Neuron (in vitro differentiated cells): ENCODE measurements at regions not wholly inside any gene's neighbourhood (a gene's known extent, or its start where the extent isn't known, plus 50 kb on each side); places are given as distances from the start of the nearest gene placed in this dataset.
"Not testable (repeated sequence)": the region's sequence is repeated elsewhere in the genome, so short reads cannot be mapped to it uniquely, and the experiment has no call there.

Experiments
- H2AFZ ChIP-seq: one replicate; pipeline ENCODE4 v1.6.1; 2013; ENCODE audit warnings: low read depth, mild to moderate bottlenecking, inconsistent platforms, low read length, moderate library complexity
- H3K27me3 ChIP-seq: one replicate; pipeline ENCODE4 v1.6.1; 2013; ENCODE audit warnings: low read length; ENCODE audit not compliant: insufficient read depth
- H3K36me3 ChIP-seq: one replicate; pipeline ENCODE4 v1.6.1; 2013; ENCODE audit warnings: low read length; ENCODE audit not compliant: insufficient read depth
- H3K4me1 ChIP-seq: one replicate; pipeline ENCODE4 v1.6.1; 2013; ENCODE audit warnings: low read length; ENCODE audit not compliant: insufficient read depth
- H3K4me3 ChIP-seq: 2 replicates; pipeline ENCODE4 v1.5.1; 2013; ENCODE audit warnings: mild to moderate bottlenecking, low read length, moderate library complexity
- H3K9me3 ChIP-seq: one replicate; pipeline ENCODE4 v1.6.1; 2013; ENCODE audit warnings: low read length

DNA sequence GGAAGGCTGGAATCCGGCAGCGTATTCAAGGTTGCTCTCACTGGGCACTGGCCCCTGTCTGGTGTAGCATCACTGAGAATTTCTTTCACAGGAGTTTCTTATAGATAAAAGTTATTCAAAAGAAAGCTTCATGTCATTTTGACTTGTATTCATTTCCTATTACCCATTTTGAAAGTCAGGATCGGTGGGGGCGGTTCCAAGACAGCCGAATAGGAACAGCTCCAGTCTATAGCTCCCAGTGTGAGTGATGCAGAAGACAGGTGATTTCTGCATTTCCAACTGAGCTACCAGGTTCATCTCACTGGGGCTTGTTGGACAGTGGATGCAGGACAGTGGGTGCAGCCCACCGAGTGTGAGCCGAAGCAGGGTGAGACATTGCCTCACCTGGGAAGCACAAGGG, 51.5 kb upstream of the CDC42EP3 start:
- H3K9me3 ChIP-seq, H2AFZ ChIP-seq, H3K36me3 ChIP-seq: not testable (repeated sequence)

DNA sequence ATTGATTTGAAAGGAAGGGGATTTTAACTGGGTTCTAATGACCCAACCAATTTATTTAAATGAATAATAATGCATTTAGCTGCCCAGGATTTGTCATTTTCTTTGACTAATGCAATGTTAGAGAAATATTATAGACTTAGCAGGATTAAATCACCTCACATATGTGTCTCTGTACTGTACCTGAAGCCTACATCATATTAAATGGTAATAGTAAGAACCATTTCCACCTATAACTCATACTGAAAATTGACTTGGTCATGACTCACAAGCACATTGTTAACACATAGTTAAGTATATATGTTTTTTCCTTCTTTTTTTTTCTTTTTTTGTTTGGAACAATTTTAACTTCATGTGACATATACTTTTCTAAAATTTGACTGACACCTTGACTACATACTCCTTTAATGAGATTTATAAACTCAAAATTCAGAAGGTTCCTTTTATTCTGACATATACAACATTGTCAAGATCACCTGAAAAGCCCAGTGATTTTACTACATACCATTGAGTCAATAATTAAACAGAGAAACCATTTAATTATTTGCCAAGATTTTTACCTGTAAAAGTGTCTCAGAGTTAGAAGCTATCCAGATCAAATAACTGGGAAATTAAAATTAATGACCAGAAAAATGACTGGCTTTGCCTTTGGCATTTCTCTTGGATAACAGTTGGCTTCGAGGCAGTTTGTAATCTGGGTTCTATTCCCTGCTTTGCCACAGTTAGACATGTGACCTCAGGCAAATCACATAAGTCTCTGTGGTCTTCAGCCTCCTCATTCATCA, 58.8 kb upstream of the CDC42EP3 start:
- Histone ChIP-seq H3K4me1 (no peaks in the 10 kb centered on the region), H3K9me3 (no peaks in the 10 kb centered on the region), H3K4me3 (no peak overlapping the region), H2AFZ (no peak overlapping the region), H3K27me3 (no peaks in the 10 kb centered on the region), H3K36me3 (no peaks in the 10 kb centered on the region)

More for the DNA sequence above, 51.5 kb upstream of the CDC42EP3 start:
- H3K27me3 ChIP-seq, H3K4me3 ChIP-seq, H3K4me1 ChIP-seq: not testable (repeated sequence)

DNA sequence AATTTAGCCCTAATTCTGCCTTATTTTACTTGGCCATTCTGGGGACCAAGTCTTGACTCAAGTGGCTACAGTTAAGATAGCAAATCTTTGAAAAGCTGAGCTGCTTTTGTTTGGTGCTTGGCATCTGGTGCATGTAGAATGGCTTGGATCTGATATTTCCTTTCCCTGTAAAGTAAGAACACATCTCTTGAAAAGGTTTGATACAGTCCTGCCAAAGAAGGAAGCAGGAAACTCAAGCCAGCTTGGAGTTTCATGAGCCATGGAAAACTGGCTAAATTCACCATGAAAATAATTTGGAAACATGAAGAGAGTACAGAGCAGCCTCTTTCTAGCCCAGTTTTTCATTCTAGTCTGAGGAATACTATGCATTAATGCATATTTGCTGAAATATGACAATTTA, 61.0 kb upstream of the CDC42EP3 start:
- not testable (repeated sequence) for H3K9me3 ChIP-seq, H3K4me1 ChIP-seq, H3K27me3 ChIP-seq

DNA sequence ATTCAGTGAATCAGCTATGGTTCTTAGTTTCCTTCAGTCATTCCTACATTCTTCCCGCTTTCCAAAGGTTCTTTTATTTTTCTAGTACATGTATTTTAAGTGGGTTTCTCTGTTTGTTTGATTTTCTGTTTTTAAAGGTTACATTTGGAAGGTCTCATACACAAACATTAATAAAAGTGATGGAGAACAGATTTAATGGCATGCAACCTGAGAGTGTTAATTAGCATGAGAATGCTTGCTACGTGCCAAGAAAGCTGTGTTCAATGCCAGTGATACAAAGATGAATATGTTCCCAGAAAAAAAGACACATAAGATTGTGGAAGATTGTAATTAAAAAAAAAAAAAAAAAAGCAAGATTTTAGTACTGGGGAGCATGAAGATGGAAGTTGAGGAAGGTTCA, 61.8 kb upstream of the CDC42EP3 start:
- H3K36me3 ChIP-seq = no peaks in the 10 kb centered on the region
- H3K4me1 ChIP-seq = no peaks in the 10 kb centered on the region
- H2AFZ ChIP-seq = no peak overlapping the region
- no peaks in the 10 kb centered on the region for H3K9me3 ChIP-seq
- H3K27me3 ChIP-seq = no peaks in the 10 kb centered on the region
- H3K4me3 ChIP-seq = no peak overlapping the region

More for the DNA sequence above, 61.0 kb upstream of the CDC42EP3 start:
- H3K36me3 ChIP-seq, H3K4me3 ChIP-seq, H2AFZ ChIP-seq: not testable (repeated sequence)

DNA sequence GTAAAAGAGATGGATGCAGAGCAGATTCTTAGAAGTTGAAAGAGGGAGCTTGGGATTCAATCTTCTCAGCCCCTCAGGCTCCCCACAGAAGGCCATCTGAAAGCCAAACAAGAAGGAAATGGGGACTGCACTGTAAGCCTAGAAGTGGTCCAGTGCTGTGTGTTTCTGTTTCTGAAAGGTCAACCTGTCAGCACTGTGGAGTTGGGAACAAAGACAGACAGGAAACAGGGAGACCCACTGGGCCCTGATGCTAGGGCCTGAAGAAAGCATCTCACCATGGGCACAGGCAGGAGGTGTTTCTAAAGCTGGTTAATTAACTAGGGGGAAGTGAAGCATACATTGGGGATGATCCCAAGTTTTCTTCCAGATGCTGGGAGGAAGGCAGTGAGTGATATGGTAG, 62.5 kb upstream of the CDC42EP3 start:
- not testable (repeated sequence) for H3K9me3 ChIP-seq, H3K36me3 ChIP-seq, H3K4me3 ChIP-seq, H2AFZ ChIP-seq, H3K4me1 ChIP-seq, H3K27me3 ChIP-seq

DNA sequence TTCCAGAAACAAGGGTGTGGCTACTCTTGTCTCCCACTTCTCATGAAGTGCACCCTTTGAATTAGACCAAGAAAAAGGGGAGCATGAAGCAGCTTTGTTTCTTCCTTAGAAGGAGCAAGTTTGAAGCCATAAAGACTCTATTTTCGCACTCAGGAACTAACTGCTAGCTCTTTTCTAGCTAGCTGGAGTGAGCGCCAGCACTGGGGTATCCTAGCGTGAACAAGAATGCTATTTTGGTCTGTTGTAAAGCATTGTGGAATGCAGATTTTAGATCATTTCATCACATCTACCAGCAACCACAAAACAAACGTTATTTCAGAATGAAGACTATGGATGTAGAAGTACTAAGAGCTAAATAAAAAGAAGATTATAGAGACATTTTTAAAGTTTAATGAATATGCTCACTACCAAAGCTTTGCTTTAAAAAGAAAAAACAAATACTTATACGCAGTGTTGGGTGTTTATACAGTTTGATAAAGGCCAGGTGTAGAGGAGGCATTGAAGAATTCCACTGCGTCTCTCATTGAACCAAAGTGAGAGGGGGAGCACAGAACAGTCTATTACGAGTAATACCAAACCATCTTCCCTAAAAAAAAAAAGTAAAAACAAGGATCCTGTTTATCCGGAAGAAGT, 63.6 kb upstream of the CDC42EP3 start:
- not testable (repeated sequence) for H3K36me3 ChIP-seq, H3K27me3 ChIP-seq, H3K9me3 ChIP-seq, H3K4me1 ChIP-seq, H3K4me3 ChIP-seq, H2AFZ ChIP-seq

DNA sequence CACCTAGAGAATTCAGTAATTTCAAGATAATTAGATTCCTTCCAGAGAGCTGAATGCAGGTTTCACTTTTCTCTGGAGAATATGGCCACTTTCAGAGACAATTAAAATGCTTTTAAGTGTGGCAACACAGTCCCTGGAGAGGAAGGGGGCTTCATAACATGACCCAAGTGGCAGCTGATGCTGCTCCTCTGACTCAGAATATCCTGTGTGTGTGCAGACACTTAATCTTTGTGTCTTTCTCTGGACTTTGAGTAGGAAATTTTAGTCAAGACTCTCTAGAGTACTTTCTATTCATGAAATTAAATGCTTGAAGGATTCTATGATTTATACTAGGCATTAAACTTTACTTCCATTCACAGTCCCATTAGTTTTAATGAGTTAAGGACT, 64.1 kb upstream of the CDC42EP3 start:
- not testable (repeated sequence) for H3K27me3 ChIP-seq, H2AFZ ChIP-seq, H3K36me3 ChIP-seq, H3K4me1 ChIP-seq, H3K9me3 ChIP-seq, H3K4me3 ChIP-seq

DNA sequence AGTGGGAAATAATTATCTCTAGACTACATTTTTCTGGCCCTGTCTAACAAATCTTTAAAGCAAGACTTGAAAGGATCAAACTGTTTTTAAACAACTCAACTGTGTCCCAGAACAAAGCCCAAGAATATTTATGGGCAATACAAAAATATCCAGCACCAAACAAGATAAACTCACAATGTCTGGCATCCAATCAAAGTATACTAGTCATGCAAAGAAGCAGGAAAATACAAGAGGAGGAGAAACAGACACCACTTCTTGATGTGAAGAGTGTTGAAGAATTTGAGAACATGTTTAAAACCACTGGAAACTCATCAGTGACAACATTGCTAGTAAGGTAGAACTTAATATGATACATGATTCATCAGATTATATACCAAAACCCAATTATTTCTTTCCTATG, 66.1 kb upstream of the CDC42EP3 start:
- Histone ChIP-seq H3K4me1 (no peaks in the 10 kb centered on the region), H3K27me3 (no peaks in the 10 kb centered on the region), H3K4me3 (no peak overlapping the region)

DNA sequence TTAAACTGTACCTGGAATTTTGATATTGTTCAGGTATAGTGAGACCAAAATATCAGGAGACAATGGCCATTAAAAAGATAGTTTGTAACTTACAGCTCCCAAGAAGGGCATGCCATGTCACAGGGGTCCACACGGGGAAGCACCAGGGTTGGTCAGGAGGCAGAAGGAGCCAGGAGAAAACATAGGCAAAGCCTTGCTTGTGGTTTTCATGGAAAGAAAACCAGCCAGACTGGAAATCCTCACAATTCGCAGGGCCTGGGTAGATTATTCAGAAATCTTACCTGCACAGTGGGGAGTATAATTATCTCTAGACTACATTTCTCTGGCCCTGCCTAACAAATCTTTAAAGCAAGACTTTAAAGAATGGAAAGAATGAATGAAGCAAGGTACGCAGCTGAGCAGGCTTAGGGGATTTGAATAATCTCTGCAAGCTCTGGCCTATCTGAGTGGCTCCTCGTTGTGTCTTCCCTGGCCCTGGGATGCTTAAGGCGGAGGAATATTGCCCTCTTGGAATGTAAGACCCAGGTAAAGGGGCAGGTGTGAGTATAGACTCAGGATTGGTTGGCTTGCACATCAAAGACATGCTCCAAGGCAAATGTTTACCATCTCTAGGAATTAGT, 66.9 kb upstream of the CDC42EP3 start:
- no peaks in the 10 kb centered on the region for H3K9me3 ChIP-seq
- no peaks in the 10 kb centered on the region for H3K27me3 ChIP-seq
- H2AFZ ChIP-seq = no peak overlapping the region
- H3K36me3 ChIP-seq = no peaks in the 10 kb centered on the region
- H3K4me3 ChIP-seq = no peak overlapping the region
- no peaks in the 10 kb centered on the region for H3K4me1 ChIP-seq

More for the DNA sequence above, 66.1 kb upstream of the CDC42EP3 start:
- Histone ChIP-seq H3K9me3 (no peaks in the 10 kb centered on the region), H3K36me3 (no peaks in the 10 kb centered on the region), H2AFZ (no peak overlapping the region)

DNA sequence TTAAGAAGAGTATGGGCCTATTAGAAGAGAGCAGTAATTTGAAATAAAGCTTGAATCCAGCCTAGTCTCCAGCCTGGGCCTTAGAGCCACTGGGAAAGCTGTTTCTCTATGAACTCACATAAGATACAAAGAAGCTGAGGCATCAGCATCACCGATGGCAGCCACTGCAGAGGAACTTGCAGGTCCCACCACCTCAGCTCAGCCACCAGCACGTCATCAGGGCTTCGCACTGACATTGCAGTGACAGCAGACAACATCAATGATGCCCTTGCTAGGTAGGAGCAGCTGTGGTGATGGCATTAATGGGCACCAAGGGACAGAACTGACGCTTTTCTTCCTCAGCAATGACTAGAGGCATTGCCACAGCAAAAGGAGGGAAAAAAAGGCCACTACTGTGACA, 67.7 kb upstream of the CDC42EP3 start:
- no peaks in the 10 kb centered on the region for H3K9me3 ChIP-seq
- no peak overlapping the region for H3K4me3 ChIP-seq
- no peaks in the 10 kb centered on the region for H3K36me3 ChIP-seq
- no peak overlapping the region for H2AFZ ChIP-seq
- no peaks in the 10 kb centered on the region for H3K4me1 ChIP-seq
- no peaks in the 10 kb centered on the region for H3K27me3 ChIP-seq

DNA sequence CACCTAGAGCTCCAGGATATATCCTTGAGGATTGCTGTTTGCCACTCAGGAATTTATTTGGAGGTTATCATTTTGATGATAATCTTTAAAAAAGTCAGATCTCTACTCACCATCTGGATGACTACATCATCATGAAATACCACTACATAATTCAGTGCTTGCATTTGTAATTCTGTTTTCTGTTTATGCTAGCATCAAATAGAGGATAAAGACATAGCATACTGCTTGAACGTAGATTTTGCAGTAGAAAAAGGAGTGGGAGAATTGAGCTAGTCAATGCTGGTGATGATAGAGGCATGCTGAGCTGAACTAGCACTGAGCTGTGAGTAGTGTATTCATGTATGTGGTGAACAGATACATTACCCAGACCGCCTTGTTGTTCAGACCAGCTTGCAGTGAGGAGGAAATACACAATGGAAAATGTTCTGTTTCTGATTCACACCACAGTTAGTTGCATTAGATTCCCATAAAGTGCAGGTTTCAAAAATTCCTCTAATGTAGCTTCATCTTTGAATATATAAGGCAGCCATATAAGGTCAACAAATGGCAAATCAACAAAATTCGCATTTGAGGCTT, 68.8 kb upstream of the CDC42EP3 start:
- no peaks in the 10 kb centered on the region for H3K4me1 ChIP-seq
- no peaks in the 10 kb centered on the region for H3K9me3 ChIP-seq
- no peaks in the 10 kb centered on the region for H3K27me3 ChIP-seq
- no peaks in the 10 kb centered on the region for H3K36me3 ChIP-seq
- H2AFZ ChIP-seq = no peak overlapping the region
- no peak overlapping the region for H3K4me3 ChIP-seq

DNA sequence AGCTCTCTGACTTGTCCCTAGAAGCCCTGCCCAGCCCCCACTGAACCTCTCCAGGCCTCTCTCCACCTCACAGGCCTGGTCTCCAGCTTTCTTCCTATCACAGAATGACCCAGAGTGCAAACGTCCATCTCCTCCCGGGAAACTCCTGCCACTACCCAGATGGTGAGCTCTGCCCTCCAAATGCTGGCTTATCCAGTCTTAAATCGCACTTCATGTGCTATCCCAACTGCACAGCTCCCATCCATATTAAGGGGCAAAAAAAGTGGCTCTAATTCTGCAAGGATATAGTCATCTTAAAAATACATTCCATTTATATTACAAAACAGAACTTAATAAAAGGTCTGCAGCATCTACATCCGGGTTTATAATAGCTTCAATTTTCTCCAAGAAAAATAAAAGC, 70.8 kb upstream of the CDC42EP3 start:
- Histone ChIP-seq H3K4me3 (no peak overlapping the region), H2AFZ (no peak overlapping the region), H3K27me3 (no peaks in the 10 kb centered on the region), H3K36me3 (no peaks in the 10 kb centered on the region), H3K4me1 (no peaks in the 10 kb centered on the region), H3K9me3 (no peaks in the 10 kb centered on the region)

DNA sequence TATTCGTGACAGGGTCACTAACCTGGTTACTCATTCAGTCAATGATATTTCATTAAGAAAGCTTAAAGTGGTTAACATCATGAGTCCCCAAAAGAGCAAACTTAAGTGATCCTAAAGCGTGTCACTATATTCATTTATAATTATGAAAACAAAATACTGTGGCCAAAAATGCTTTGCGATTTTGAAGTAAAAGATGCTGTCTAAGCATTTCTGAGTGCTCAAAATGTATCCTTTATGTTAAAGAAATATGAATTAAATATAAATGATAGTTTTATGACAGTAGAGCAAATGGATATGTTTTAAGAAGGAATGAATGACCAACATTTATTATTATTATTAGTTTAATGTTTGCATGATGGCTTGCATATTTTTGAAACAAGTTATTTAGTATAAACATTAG, 72.6 kb upstream of the CDC42EP3 start:
- no peak overlapping the region for H3K4me3 ChIP-seq

More for the DNA sequence above, 72.6 kb upstream of the CDC42EP3 start:
- Histone ChIP-seq H3K36me3 (no peaks in the 10 kb centered on the region), H3K4me1 (no peaks in the 10 kb centered on the region), H3K9me3 (no peaks in the 10 kb centered on the region), H2AFZ (no peak overlapping the region), H3K27me3 (no peaks in the 10 kb centered on the region)
